ENCODE measurements at regions not wholly inside any gene's neighbourhood (a gene's known extent, or its start where the extent isn't known, plus 50 kb on each side); places are given as distances from the start of the nearest gene placed in this dataset.

DNA sequence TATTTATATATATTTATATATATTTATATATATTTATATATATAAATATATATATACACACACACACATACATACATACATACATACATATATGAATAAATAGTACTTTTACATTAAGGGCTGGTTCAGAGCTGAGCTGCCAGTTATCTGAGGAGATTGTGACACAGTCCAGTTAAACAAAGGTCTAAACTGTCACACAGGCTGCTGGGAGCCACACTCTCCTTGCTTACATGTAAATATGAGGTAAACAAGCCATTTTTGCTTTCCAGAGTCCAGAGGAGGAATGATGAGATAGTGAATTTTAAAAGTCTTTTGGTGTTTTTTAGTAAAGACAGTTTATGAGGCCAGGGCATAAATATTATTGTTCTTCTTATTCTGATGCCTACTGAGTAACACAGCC, 377.5 kb upstream of the PIK3C3 start:
- no peaks in the 10 kb centered on the region for H3K4me1 ChIP-seq
- DNase-seq: no peak
- H3K36me3 ChIP-seq: no peaks in the 10 kb centered on the region
- TF ChIP-seq, protein P1, sequence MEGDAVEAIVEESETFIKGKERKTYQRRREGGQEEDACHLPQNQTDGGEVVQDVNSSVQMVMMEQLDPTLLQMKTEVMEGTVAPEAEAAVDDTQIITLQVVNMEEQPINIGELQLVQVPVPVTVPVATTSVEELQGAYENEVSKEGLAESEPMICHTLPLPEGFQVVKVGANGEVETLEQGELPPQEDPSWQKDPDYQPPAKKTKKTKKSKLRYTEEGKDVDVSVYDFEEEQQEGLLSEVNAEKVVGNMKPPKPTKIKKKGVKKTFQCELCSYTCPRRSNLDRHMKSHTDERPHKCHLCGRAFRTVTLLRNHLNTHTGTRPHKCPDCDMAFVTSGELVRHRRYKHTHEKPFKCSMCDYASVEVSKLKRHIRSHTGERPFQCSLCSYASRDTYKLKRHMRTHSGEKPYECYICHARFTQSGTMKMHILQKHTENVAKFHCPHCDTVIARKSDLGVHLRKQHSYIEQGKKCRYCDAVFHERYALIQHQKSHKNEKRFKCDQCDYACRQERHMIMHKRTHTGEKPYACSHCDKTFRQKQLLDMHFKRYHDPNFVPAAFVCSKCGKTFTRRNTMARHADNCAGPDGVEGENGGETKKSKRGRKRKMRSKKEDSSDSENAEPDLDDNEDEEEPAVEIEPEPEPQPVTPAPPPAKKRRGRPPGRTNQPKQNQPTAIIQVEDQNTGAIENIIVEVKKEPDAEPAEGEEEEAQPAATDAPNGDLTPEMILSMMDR (IDR thresholded peaks at IDR 0.05): no peak
- TF ChIP-seq POLR2A (IDR thresholded peaks at IDR 0.05): no peak
- no peaks in the 10 kb centered on the region for H3K27me3 ChIP-seq
- no peak overlapping the region for H3K4me3 ChIP-seq
- no peak overlapping the region for H3K27ac ChIP-seq
- no peaks in the 10 kb centered on the region for H3K9me3 ChIP-seq

- no peak for DNase-seq
- TF ChIP-seq, protein P1 (IDR thresholded peaks at IDR 0.05): no peak
- TF ChIP-seq POLR2A (IDR thresholded peaks at IDR 0.05): no peak
- H3K27ac ChIP-seq: no peak overlapping the region
- no peaks in the 10 kb centered on the region for H3K4me1 ChIP-seq
- no peaks in the 10 kb centered on the region for H3K36me3 ChIP-seq
- H3K4me3 ChIP-seq: no peak overlapping the region
- H3K27me3 ChIP-seq: no peaks in the 10 kb centered on the region
- H3K9me3 ChIP-seq: no peaks in the 10 kb centered on the region
Observed at GRCh38 chr18:41576643-41577042, 378.4 kb upstream of the PIK3C3 start.

DNA sequence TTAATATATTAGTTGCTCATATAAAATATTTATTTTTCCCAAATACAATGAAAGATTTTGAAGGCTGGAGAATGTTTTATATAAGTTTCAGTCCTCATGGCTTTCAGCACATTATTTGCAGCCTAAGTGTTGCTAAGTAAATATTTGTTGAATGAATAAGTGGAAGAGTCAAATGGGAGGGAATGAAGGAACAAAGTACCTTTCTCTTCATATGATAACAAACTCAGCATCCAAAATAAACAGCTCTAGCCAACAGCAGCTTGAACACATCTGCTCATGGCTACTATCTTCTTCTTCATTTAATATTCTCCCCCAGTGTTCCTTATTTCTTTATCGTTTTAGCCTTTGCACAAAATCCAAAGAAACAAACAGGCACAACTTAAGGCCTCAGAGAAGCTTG, 385.2 kb upstream of the PIK3C3 start:
- H3K4me1 ChIP-seq: no peaks in the 10 kb centered on the region
- TF ChIP-seq, protein P1 (IDR thresholded peaks at IDR 0.05): no peak
- no peak for TF ChIP-seq POLR2A (IDR thresholded peaks at IDR 0.05)
- DNase-seq: no peak

DNA sequence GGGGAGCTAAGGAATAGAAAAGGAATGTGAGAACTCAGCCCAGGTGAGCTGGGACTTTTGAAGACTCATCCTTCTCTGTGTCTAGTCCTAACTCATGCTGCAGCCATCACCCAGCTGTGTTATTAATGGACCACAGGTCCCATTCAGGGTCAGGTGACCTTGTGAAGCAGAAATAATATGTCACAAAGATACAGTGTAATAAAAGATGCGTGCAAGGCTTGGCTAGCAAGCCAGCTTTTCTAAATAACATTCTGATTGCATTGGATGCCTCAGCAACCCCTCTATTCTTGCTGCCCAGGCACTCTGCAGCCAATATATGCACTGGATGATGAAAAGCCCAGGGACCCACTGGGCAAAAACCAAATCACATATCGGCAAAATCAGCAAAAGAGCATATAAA, 393.1 kb upstream of the PIK3C3 start:
- DNase-seq: no peak
- H3K27ac ChIP-seq: no peak overlapping the region
- no peaks in the 10 kb centered on the region for H3K27me3 ChIP-seq
- TF ChIP-seq POLR2A (IDR thresholded peaks at IDR 0.05): no peak
- TF ChIP-seq, protein P1 (IDR thresholded peaks at IDR 0.05): no peak
- H3K4me1 ChIP-seq: no peaks in the 10 kb centered on the region
- no peak overlapping the region for H3K4me3 ChIP-seq
- no peaks in the 10 kb centered on the region for H3K9me3 ChIP-seq
- H3K36me3 ChIP-seq: no peaks in the 10 kb centered on the region

More for the DNA sequence above, 385.2 kb upstream of the PIK3C3 start:
- H3K27me3 ChIP-seq: no peaks in the 10 kb centered on the region
- H3K9me3 ChIP-seq: no peaks in the 10 kb centered on the region
- no peaks in the 10 kb centered on the region for H3K36me3 ChIP-seq
- H3K4me3 ChIP-seq: no peak overlapping the region
- no peak overlapping the region for H3K27ac ChIP-seq

DNA sequence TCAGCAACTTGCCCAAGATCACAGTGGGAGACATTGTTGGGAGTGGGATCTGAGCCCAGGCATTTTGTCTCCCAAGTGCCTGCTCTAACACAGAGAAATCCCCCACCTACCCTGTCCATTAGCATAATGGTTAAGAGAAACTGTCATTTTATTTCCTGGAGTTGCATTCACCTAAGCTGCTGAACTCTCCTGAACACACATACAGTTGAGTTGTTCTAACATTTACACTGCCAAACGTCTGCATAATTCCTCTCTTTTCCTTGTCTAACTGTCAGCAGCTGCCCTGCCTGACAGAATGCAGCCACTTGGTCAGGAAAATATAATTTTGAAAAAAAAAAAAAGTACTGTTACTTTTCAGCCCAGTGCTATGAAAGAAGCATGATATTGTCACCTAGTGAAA, 396.3 kb upstream of the PIK3C3 start:
- Histone ChIP-seq H3K36me3 (no peaks in the 10 kb centered on the region), H3K4me1 (no peaks in the 10 kb centered on the region), H3K4me3 (no peak overlapping the region), H3K27ac (no peak overlapping the region), H3K9me3 (no peaks in the 10 kb centered on the region), H3K27me3 (no peaks in the 10 kb centered on the region)
- no peak for DNase-seq
- TF ChIP-seq, protein P1 (IDR thresholded peaks at IDR 0.05): no peak
- TF ChIP-seq POLR2A (IDR thresholded peaks at IDR 0.05): no peak

DNA sequence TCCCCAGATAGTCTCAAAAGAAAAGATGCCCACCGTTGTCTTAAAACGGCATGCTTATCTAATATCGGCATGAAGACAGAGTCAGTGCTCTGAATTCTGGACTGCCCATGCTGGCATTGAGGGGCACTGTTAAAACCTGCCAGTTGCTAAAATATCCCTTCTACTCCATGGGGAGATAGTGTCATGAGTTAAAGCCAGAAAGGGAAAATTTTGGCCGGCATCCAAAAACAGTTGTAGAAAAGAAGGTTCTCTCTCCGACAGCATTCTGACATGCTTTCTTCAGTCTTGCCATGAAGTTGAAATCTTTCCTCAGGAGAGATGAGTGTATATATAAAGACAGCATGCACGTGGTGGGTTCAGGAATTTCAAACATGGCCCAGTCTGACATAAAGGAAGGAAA, 401.3 kb upstream of the PIK3C3 start:
- no peak for TF ChIP-seq POLR2A (IDR thresholded peaks at IDR 0.05)
- TF ChIP-seq, protein P1 (IDR thresholded peaks at IDR 0.05): no peak
- no peaks in the 10 kb centered on the region for H3K36me3 ChIP-seq
- H3K4me1 ChIP-seq: no peaks in the 10 kb centered on the region
- no peaks in the 10 kb centered on the region for H3K9me3 ChIP-seq
- no peak for DNase-seq
- H3K4me3 ChIP-seq: no peak overlapping the region
- H3K27me3 ChIP-seq: no peaks in the 10 kb centered on the region
- no peak overlapping the region for H3K27ac ChIP-seq

Data from Peyer's patch (tissue), 4 donors.